ENCODE measurements at regions not wholly inside any gene's neighbourhood (a gene's known extent, or its start where the extent isn't known, plus 50 kb on each side); places are given as distances from the start of the nearest gene placed in this dataset.
A peak's percentile ranks its signal among the peaks of the same experiment; 100 is the strongest.
"Not testable (repeated sequence)": the region's sequence is repeated elsewhere in the genome, so short reads cannot be mapped to it uniquely, and the experiment has no call there.

DNA sequence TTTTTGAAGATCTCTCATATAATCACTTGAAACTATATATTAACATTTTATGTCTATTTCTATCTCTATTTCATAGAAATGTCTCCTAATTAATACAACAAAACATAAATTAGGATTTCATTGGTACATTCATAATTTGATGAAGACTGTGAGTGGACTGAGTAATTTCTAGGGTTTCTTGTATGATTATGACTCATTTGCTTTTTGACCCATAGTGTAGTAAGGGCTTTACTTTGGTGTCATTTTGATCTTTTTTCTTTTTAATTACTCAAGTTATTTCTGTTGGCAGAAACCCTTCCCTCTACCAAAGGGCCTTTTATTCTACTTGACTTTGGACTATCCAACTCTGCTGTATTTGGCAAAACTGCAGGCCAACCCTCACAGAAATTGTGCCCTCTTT lies 207.9 kb upstream of the MAGEB16 start:
- DNase-seq (ENCODE audit: insufficient read length, low spot score) = no peak
- FAIRE-seq = no peak

DNA sequence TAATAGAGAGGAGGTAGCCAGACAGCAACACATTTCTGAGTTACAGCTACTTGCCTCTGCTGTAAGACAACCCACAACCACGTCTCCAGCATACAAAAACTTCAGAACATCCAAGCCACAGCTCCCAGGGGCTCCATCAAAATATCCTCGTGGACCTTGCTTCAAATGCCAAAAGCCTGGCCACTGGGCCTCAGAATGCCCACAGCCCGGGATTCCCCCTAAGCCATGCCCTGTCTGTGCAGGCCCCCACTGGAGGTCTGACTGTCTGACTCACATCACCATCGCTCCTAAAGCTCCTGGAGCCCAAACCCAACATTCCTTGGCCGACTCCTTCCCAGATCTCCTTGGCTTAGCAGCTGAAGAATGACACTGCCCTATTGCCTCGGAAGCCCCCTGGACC lies 186.6 kb upstream of the MAGEB16 start:
- DNase-seq (ENCODE audit: insufficient read length, low spot score); FAIRE-seq: not testable (repeated sequence)

DNA sequence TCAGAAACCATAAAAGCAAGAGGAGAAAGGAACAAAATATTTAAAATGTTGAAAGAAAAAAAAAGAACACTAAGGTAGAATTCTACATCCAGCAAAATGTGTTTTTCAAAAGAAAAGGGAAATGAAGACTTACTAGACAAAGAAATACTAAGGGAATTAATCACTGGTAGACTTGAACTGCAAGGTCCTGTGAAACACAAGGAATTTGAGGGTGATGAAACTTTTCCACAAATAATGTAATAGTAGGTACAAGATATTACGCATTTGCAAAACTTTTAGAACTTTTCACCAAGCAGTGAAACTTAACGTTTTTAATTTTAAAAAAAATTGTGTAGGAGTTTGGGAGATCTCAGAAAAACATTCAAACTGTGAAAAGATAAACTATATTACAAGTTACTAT lies 180.3 kb upstream of the MAGEB16 start:
- DNase-seq (ENCODE audit: insufficient read length, low spot score) = no peak
- FAIRE-seq = no peak

DNA sequence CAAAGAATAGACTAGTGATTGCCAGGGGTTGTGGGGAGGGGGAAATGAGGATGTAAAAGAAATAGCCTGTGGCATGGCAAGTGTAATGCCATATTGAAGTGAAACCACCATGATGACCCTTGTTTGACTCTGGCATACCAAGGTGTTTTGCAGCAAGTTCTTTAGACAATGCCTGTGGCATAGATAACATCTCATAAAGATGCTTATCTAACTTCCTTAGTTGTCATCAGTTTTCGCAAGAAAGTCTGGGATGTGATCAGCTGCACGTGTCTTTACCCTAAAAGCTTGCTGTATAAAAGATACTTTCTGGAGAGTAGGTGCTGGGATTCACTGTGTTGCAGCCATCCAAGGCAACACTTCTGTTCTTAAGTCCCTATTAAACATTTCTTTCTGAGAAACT lies 176.1 kb upstream of the MAGEB16 start:
- FAIRE-seq (no peak), DNase-seq (ENCODE audit: insufficient read length, low spot score) (no peak)

DNA sequence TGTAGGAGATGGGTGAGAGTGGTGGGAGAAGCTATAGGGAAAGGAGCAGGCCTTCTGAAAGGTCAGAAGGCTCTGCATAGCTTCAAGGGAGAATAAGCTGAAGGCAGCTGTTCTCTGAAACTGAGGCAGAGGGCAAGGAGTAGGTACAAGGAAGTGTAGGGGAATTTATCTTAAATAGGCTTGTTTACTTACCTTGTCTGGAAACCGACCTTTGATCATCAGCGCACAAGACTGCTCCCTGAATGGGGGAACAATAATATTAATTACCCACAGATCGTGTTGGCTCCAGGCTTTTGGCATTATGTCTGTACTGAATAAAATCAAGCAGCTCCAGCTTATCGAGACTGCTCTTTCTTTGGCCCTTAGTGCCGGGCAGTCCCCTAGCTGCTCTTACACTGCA lies 175.5 kb upstream of the MAGEB16 start:
- DNase-seq (ENCODE audit: insufficient read length, low spot score) = no peak
- no peak for FAIRE-seq

DNA sequence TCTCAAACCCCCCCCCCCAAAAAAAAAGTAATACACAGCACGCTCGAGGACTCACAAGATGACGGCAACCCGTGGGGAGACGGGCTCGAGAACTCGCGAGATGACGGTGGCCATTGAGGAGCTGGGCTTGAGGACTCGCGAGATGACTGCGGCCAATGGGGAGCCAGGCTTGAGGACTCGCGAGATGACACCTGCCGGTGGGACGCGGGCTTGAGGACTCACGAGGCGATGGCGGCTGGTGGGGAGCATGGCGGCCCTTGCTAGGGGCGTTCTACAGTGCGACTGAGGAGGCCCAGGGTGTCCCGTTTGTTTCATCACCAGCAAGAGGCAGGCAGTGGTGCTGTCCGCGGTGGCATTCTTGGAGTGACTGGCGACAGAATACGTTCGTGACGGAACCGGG lies 172.4 kb upstream of the MAGEB16 start:
- DNase-seq (ENCODE audit: insufficient read length, low spot score) = peak; percentile 19
- FAIRE-seq = no peak

DNA sequence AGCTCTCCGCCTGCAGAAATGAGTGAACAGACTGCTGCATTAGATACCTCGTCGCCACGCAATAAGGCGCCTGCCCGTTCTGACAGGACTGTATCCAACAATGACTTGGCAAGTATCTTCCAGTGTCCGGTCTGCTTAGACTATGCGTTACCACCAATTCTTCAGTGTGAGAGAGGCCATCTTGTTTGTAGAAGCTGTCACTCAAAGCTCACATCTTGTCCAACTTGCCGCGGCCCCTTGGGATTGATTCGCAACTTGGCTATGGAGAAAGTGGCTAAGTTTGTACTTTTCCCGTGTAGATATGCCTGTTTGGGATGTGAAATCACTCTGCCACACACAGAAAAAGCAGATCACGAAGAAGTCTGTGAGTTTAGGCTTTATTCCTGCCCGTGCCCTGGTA lies 172.0 kb upstream of the MAGEB16 start:
- FAIRE-seq (no peak), DNase-seq (ENCODE audit: insufficient read length, low spot score) (no peak)

DNA sequence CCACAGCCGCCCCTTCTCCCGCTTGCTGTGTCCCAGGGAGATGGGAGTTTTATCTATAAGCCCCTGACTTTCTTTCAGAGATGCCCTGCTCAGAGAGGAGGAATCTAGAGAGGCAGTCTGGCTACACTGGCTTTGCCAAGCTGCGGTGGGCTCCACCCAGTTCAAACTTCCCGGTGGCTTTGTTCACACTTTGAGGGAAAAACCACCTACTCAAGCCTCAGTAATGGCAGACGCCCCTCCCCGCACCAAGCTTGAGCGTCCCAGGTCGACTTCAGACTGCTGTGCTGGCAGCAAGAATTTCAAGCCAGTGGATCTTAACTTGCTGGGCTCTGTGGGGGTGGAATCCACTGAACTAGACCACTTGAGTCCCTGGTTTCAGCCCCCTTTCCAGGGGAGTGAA lies 162.2 kb upstream of the MAGEB16 start:
- FAIRE-seq; DNase-seq (ENCODE audit: insufficient read length, low spot score): not testable (repeated sequence)

DNA sequence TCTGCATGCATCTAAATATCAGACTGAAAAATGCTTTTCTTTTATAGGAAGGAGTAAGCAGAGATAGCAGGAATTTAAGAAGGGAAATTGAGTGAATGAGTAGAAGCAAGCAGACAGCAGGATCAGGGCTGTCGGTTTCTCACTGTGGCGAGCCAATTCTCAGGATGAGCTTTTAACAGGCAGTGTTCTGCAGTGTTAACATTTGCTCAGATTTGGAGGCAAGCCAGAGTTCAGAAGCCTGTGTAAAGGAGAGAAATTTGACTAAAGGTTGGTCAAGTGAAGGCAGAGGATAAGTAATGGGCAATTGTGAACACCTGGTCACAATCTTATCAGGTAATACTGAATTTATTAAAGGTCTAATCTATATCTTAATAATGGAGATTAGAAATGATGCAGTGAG lies 133.3 kb upstream of the MAGEB16 start:
- no peak for FAIRE-seq
- DNase-seq (ENCODE audit: insufficient read length, low spot score) = no peak

DNA sequence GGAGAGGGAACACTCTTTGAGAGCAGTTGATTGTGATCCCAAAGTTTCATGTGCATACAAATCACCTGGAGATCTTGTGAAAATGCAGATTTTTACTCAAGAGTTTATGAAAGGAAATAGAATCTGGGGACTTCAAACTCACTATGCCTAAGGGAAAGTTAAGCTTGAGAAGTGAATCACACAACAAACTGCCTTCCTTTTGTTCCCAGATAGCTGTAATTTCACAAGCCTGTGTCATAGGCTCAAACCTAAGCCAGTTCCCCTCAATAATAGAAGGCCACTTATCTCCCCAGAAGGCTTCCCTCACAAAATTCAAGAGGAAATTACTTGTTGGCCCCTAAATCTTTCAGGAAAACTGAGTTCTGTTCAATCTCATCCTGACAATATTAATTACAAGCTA lies 132.8 kb upstream of the MAGEB16 start:
- FAIRE-seq = no peak

DNA sequence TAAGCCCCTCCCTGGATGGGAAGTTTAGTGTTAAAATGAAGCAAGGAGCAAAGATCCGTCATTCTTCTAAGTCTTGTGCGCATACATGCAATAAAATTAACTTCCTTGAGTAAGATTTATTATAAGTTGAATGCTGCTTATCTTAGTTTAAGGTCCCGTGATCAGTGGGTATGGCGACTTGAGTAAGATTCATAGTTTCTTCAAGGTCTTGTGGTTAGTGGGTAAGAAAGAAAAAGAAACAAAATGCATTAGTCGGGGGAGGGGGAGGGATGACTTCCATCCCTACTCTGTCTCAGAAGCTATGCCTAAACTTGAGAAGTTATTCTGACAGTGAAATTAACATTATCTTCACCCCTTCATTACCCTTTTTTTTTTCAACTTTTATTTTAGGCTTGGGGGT lies 127.3 kb upstream of the MAGEB16 start:
- FAIRE-seq (no peak), DNase-seq (ENCODE audit: insufficient read length, low spot score) (no peak)

More for the DNA sequence above, 132.8 kb upstream of the MAGEB16 start:
- no peak for DNase-seq (ENCODE audit: insufficient read length, low spot score)

DNA sequence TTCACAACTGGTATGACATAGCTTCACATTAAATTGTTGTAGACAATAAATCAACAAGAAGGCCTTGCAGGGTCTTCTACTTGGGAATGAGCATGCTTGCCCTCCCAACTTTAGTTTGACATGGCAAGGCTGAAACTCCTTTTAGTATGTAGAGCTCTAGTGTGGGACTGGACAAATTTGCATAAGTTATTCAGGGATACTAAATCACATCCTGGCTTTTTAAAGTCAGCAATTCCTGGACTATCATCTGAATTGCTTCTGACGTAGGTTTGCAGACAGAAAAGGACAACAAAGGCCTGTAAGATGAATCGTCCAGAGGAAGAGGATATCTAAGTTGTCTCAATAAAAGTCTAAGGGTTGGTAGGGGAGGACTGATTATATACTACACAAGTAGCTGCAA lies 123.0 kb upstream of the MAGEB16 start:
- DNase-seq (ENCODE audit: insufficient read length, low spot score) (no peak), FAIRE-seq (no peak)

DNA sequence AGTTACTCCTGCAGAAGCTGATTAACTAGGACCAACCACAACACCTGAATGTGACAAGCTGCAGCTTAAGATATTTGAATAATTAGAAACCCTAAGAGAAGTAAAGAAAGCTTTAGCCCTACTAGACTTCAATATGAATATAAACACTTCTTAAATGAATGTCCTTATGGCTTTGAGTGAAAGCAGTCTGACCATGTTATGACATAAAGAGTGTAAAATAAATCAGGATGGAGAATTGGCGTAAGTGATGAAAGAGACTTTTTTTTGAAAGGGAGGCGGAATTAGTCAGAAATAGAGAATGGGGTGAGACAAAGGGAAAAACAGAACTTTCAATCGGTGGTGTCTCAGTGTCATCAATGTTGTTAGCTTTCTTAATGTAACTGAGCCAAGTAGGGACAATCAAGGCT lies 117.2 kb upstream of the MAGEB16 start:
- DNase-seq (ENCODE audit: insufficient read length, low spot score) (no peak), FAIRE-seq (no peak)

DNA sequence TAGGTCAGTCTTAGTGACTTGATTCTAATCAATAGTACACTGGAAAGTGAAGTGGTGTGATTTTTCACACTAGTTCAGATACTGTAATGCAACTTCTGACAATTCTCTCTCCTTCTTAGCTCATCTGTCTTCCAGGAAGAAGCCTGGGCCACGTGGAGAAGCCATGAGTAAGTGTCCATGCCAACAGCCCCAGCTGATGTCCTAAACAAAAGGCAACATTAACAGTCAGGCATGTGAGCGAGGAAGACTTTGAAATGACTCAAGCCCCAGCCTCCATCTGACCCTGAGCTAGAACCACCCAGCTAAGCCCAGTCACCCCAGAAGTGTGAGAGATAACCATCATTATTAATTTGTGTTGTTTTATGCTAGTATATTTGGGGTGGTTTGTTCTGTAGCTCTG lies 115.7 kb upstream of the MAGEB16 start:
- no peak for FAIRE-seq
- DNase-seq (ENCODE audit: insufficient read length, low spot score) = no peak

DNA sequence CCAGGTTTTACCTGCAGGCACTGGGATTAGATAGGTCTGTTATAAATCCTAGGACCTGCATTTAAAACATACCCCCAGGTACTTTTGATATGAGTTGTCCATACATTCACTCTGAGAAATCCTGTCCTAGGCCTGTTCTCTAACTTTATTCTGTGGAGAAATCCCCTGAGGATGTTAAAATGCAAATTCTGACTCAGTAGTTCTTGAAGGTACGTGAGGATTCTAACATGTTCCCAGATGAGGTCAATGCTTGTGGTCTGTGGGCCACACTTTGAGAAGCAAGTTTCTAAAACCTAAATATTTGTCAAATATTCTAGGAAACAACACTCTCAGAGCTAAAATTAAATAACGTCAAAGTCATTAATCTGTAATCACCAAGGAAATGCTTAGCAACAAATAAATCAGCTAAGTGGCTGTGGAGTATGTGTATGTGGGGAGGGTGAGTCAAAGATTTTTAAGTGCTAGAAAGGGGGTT lies 101.3 kb upstream of the MAGEB16 start:
- FAIRE-seq = no peak
- no peak for DNase-seq (ENCODE audit: insufficient read length, low spot score)

DNA sequence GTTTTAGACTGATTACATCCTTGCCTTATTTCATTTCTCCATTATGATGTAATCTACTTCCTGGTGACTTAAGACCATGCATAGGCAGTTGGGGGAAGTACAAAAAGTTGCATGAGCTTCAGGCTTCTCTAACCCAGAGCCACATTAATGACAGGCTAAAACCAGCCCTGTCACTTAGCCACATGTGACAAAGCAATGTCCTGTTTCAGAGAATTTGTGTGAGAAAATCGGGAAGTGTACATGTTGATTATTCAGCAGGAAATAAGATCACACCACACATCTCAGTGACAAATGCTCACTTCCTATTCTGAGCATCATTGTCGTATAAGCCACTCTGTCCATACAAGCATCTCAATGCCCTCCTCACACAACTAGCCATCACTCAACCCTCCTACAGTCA lies 98.5 kb upstream of the MAGEB16 start:
- no peak for DNase-seq (ENCODE audit: insufficient read length, low spot score)
- peak; percentile 74 for FAIRE-seq

DNA sequence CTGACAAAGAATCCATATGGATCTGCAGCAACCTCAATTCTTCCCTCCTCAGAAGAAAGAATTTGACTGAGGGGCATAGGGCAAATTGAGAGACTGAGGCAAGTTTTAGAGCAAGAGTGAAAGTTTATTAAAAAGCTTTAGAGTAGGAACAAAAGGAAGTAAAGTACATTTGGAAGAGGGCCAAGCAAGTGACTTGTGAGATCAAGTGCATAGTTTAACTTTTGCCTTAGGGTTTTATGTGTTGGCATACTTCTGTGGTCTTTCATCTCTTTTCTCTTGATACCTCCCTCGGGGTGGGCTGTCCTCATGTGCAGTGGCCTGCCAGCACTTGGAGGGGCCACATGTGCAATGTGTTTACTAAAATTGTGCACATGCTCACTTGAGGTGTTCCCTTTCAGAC lies 98.0 kb upstream of the MAGEB16 start:
- FAIRE-seq = no peak
- no peak for DNase-seq (ENCODE audit: insufficient read length, low spot score)

DNA sequence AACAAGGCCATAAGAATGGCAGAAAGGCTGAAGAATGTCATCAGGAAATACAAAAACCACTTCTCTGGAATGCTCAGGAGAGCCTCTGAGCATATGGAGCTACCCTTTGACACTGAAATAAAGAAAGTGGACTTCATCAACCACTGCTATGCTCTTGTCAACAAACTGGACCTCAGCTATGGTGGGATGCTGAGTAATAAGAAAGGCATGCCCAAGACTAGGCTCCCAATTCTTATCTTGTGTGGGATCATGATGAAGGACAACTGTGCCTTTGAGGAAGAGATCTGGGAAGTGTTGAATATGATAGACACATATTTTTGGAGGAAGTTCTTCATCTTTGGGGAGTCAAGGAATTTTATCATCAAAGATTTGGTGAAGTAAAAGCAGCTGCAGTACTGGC lies 86.9 kb upstream of the MAGEB16 start:
- FAIRE-seq (no peak), DNase-seq (ENCODE audit: insufficient read length, low spot score) (no peak)

DNA sequence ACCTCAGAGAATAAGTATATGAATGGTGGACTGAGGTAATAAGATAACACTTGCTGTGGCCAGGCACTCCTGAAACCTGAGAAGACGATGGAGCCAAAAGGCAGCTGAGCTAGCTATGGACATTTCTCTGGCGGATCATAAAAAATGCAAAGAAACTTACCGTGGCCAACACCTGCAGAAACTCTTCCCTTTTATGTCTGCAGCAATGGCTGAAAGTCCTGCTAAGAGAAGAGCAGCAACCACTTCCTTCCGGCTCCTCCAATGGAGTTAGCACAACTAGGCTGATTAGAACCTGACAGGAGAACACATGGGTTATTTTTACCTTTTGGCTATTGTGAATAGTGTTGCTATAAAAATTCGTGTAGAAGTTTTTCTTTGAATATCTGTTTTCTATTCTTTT lies 76.0 kb upstream of the MAGEB16 start:
- DNase-seq (ENCODE audit: insufficient read length, low spot score) = no peak
- no peak for FAIRE-seq

DNA sequence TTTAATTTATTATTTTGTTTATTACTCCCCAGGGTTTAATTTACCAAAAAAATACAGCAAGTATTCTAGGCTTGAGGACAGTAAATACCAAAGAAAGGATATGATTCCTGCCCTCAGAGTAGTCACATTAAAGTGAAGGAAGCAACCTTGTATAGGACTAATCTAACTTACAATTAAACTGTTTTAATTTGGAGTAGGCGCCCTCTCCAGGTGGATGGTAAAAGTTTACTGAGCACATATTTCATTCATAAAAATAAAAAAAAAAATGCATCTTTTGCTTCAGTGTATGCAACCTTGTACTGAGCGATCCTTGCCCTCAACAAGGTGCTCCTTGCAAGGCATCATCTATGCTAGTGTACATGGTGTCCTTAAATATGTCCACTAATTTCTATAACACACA lies 72.0 kb upstream of the MAGEB16 start:
- DNase-seq (ENCODE audit: insufficient read length, low spot score) (no peak), FAIRE-seq (no peak)

DNA sequence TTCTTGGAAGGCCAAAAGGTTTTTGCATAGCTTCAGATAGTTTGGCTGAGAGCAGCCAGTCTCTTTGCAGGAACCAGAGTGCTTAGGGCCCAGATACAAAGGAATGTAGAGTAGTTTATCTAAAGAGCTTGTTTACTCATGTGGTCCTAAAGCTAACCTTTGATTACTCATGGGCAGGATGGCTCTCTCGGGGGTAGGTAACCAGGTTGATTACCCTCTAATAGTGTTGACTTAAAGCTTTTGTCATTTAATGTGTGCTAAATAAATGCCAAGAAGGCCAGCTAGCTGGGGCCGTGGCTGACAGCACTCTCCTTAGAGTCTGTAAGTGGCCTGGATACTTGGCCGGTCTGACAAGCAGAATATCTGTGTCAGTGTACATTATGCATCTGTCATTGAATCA lies 69.7 kb upstream of the MAGEB16 start:
- DNase-seq (ENCODE audit: insufficient read length, low spot score) (no peak), FAIRE-seq (no peak)

DNA sequence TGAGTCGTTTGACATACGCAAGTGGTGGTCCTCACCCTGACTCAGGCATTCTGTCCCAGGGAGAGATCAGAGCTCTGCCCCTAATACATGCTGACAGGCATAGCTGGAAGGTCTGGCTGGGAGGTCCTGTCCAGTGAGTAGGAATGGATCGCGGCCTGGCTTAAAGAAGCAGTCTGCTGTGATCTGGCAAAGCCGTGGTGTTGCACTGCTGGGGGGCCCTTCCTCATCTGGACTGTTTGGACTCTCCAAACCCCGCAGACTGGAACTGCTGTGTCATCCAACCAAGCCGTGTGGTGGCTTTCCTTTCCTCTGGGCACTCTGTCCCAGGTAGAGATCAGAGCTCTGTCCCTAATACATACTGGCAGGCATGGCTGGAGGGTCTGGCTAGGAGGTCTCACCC lies 64.3 kb upstream of the MAGEB16 start:
- FAIRE-seq = no peak
- DNase-seq (ENCODE audit: insufficient read length, low spot score) = no peak

DNA sequence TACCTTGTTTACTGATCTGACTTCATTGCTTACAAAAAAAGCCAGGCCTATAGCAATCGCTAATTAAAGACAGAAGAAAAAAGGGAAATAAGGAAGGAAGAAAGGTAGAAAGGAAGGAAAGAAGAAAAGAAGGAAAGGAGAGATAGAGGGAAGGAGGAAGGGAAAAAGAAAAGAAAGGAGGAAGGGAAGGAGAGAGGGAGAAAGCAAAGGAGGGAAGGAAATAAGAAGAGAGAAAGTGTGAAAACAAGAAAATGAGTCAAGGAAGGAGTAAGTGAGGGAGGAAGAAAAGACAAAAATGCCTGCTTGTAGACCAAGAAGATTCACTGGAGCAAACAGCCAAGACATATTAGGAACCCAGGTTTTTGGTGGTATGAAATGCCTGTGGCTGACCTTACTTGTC lies 57.0 kb upstream of the MAGEB16 start:
- FAIRE-seq (no peak), DNase-seq (ENCODE audit: insufficient read length, low spot score) (no peak)

DNA sequence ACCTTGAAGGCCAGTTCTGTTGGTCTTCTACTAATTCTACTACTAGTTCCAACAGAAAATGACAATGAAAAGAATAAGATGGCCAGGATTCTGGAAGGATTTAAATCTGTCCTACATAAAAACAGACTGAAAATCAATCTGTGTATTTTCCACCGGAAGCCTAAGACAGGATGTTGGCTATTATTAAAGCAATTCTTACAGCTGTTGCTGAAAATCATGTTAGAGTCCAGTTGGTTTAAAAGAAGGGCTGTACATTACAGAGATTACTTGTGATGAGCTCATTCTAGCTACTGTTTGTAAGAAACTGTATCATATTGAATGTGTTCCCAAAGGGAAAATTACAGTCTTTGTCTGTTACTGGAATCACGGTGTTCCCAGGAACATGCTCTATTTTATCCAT lies 54.8 kb upstream of the MAGEB16 start:
- no peak for DNase-seq (ENCODE audit: insufficient read length, low spot score)
- no peak for FAIRE-seq

Measured in HTR-8/SVneo (cell line).